Testis (tissue), 2 donors: ENCODE measurements at regions not wholly inside any gene's neighbourhood (a gene's known extent, or its start where the extent isn't known, plus 50 kb on each side); places are given as distances from the start of the nearest gene placed in this dataset.
"Not testable (repeated sequence)": the region's sequence is repeated elsewhere in the genome, so short reads cannot be mapped to it uniquely, and the experiment has no call there.

Source experiments
- POLR2A ChIP-seq: fragments of 450-650 bp; IDR thresholded peaks from one replicate; pipeline ENCODE4 v1.6.1; 2017; ENCODE audit warnings: antibody characterized with exemption, mild to moderate bottlenecking, moderate library complexity
- TF ChIP-seq, protein P1 (sequence below), 3 experiments: fragments of 450-650 bp in 2 of 3; fragments of 200-600 bp in 1 of 3; sonication (generic) in 1 of 3; IDR thresholded peaks; one replicate each; pipeline ENCODE4 v1.5.1; 2016 to 2019; ENCODE audit warnings: antibody characterized with exemption in 3 of 3, mild to moderate bottlenecking in 2 of 3, moderate library complexity in 1 of 3

GRCh38 chr7:75257442-75257841, 138.0 kb upstream of the TRIM73 start:
- TF ChIP-seq POLR2A: not testable (repeated sequence)
- TF ChIP-seq, protein P1, sequence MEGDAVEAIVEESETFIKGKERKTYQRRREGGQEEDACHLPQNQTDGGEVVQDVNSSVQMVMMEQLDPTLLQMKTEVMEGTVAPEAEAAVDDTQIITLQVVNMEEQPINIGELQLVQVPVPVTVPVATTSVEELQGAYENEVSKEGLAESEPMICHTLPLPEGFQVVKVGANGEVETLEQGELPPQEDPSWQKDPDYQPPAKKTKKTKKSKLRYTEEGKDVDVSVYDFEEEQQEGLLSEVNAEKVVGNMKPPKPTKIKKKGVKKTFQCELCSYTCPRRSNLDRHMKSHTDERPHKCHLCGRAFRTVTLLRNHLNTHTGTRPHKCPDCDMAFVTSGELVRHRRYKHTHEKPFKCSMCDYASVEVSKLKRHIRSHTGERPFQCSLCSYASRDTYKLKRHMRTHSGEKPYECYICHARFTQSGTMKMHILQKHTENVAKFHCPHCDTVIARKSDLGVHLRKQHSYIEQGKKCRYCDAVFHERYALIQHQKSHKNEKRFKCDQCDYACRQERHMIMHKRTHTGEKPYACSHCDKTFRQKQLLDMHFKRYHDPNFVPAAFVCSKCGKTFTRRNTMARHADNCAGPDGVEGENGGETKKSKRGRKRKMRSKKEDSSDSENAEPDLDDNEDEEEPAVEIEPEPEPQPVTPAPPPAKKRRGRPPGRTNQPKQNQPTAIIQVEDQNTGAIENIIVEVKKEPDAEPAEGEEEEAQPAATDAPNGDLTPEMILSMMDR (IDR thresholded peaks at IDR 0.05): not testable (repeated sequence)
